ENCODE measurements at regions not wholly inside any gene's neighbourhood (a gene's known extent, or its start where the extent isn't known, plus 50 kb on each side); places are given as distances from the start of the nearest gene placed in this dataset.

- no peak for DNase-seq
These were observed 203.5 kb upstream of the OBI1 start for GRCh38 chr13:78862446-78862845.

DNA sequence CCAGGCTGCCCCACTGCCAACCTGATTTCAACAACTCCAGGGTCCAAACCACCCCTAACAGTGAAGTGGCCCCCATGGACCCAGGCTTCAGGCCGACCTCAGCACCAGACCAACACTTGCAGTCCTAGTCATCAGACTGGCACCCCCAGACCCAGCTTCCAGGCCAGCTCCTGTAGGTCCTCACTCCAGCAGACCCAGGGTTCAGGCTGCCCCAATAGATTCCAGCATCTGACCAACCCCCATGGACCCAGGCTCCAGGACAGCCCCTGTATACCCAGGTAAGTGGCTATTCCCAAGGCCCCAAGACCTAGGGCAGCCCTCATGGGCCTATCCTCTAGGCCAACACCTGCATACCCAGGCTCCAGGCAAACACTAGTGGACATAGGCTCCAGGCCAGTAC lies 193.8 kb upstream of the OBI1 start:
- no peak for DNase-seq

GRCh38 chr13:78845656-78846365 lies 186.9 kb upstream of the OBI1 start:
- no peak for DNase-seq

GRCh38 chr13:78844106-78844505 lies 185.2 kb upstream of the OBI1 start:
- DNase-seq = no peak

DNA sequence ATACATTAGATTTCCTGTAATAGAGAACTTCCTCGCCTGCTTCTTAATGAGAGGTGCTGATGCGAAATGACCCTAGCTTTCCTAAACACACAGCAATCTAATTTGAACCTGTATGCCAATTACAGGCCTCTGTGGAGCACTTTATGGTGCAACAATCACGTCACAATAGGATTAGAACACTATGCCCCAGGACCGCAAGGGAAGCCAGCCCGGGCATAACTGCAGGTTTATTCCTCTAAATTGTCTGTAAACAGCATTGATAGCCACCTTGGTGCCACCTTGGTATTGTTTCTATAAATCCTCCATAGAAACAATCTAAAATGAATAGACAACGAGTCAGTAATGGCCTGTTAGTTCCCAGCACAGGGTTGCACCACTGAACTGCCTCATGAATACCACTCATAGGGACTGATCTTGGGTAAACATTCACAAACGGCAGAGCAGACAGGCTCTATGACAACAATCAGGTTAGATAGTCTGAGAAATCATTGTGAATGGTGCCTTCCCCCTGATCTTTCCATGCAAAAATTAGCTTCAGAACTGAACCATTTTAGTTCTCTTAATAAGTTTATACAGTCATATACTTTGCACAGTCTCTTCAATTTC lies 182.5 kb upstream of the OBI1 start:
- DNase-seq = no peak

DNA sequence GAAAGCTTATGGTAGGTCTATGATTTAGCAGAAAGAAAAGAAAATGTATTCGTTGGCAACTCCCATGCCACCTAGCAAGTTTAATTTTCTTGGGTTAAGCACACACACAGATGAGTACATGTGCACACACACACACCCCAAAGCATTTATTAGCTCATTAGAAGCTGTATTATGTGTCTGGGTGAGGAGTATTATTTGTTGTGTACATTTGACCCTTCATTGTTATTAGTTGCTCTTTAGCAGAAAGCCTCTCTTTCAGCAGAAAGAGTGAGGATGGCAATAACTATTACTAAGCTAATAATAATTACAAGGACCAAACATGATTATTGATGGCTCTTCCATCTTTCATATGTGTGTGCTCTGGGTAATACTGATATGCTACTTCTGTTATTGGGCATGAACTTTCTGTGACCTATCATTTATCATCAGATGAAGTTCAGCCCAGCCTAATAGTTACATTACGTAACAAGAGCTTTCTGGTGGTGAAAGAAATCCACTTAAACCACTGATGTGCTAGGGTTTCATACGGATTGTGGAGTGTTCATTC lies 177.4 kb upstream of the OBI1 start:
- no peak for DNase-seq

GRCh38 chr13:78832461-78832860 lies 173.5 kb upstream of the OBI1 start:
- no peak for DNase-seq

GRCh38 chr13:78830508-78830907 lies 171.6 kb upstream of the OBI1 start:
- no peak for DNase-seq

GRCh38 chr13:78829821-78830220 lies 170.9 kb upstream of the OBI1 start:
- no peak for DNase-seq

GRCh38 chr13:78827471-78827870 lies 168.5 kb upstream of the OBI1 start:
- DNase-seq = no peak

- DNase-seq = no peak
These were observed 168.0 kb upstream of the OBI1 start for GRCh38 chr13:78826936-78827335.

DNA sequence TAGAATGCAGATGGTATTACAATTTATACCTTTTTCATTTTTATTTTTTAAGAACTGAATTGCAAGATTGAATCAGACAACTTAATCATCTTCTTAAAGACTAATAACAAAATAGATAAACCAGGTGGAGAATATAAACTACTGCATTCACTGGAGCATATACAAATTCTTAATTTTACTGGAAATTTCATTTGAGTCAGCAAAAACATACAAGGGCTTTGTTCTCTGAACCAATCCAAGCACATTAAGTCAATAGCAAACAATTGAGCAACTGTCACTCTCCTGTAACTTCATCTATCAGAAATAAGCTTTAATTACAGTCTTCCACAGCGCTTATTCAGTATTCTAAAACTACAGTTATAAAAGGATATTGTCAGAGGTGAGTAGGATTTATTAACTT lies 167.4 kb upstream of the OBI1 start:
- no peak for DNase-seq

DNA sequence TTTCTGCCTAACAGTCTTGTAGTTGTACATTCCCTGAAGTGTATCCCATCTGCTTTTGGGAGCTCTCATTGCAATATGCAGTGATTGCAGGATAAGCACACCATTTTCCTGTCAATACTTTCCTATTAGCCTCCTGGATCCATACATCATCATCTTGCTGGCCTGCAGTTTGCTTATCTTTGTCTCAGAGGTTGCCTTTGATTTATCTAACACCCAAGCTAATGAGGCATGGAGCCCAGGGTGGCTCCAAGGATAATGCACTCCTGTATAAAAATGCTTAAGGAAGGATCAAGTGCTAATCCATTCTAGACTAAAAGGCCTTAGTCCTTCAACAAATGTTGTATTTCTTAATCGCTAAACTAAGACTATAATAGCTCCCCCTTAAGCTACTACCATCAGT lies 161.6 kb upstream of the OBI1 start:
- no peak for DNase-seq

DNA sequence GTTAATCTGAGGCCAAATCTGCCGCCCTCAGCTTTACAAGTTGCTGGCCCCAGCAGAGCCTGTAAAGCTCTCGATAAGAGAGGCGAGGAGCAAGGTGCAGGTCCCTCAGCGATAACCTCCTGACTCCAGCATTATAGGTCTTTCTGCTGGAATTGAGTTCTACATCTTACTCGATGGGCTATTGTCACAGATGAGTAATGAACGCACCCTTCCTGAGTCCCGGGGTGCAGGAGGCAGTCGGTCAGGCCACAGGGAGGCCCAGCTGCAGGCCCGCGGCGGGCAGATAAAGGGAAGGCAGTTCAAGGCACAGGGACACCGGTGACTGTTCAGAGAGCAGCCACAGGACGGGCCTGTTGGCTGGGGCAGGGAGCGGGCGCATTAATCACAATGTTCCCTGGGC lies 157.6 kb upstream of the OBI1 start:
- no peak for DNase-seq

DNA sequence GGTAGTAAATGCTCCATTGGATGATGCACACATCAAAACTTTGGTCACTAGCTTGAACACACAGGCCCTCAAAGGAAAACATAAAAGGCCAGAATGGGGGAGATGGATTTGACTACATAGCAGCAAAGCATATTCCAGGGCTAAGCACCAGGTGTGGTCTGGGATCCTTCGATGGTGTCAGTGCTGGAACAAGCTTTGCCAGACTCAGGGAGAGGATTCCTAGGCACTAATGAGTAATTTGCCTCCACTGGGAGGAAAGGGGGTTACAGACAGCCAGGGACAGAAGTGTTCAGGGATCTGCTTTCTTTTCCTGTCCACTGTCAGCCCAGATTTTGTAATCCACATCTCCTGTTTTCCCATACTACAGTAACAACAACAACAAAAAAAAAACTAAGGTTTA lies 157.2 kb upstream of the OBI1 start:
- no peak for DNase-seq

GRCh38 chr13:78806457-78806856 lies 147.5 kb upstream of the OBI1 start:
- no peak for DNase-seq

DNA sequence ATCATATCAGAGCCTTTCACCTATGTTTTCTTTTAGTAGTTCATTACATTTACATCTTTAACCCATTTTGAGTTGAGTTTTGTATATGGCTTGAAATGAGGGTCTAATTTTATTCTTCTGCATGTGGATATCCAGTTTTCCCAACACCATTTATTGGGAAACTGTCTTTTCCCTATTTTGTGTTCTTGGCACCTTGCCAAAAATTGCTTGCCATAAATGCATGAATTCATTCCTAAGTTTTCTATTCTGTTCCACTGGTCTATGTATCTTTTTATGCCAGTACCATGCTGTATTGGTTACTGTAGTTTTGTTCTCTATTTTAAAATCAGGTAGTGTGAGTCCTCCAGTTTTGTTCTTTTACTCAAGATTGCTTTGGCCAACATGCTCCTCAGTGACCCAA lies 144.0 kb upstream of the OBI1 start:
- DNase-seq = no peak

GRCh38 chr13:78787190-78787589 lies 128.2 kb upstream of the OBI1 start:
- no peak for DNase-seq

DNA sequence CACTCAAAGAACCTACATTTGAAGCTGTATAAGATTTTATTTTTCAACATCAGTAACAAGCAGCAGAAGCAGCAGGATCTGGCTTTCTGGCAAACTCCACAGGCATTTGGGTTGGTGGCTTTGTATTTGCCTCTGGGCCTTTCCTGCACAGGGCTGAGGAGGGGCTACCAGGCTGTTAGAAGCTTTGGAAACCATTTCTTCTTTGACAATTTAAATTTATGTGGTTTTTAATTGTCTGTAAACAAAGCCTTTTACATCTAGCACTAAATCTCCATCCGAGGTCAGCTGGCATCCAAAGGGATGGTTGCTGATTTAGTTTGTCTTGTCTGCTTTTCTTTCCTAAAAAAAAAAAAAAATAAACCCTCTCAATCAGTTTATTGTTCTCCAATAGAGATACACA lies 127.5 kb upstream of the OBI1 start:
- DNase-seq = no peak

DNA sequence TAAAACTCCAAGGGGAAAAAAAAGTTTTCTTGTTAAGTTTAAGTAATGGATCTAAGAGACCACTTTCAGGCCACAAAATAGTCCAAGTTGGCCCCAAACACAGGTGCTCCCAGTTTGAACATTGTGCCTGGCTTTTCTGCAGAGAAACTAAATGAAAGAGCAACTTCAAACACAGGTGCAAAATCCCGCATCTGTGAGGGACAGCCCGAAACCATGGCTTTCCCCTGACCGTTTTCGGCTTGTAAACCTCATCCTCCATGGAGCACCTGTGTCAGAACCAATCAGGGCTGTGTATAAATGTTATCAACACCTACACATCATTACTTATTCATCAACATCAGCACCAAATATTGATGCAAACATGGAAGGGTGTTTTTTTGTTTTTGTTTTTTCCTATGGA lies 126.8 kb upstream of the OBI1 start:
- no peak for DNase-seq

DNA sequence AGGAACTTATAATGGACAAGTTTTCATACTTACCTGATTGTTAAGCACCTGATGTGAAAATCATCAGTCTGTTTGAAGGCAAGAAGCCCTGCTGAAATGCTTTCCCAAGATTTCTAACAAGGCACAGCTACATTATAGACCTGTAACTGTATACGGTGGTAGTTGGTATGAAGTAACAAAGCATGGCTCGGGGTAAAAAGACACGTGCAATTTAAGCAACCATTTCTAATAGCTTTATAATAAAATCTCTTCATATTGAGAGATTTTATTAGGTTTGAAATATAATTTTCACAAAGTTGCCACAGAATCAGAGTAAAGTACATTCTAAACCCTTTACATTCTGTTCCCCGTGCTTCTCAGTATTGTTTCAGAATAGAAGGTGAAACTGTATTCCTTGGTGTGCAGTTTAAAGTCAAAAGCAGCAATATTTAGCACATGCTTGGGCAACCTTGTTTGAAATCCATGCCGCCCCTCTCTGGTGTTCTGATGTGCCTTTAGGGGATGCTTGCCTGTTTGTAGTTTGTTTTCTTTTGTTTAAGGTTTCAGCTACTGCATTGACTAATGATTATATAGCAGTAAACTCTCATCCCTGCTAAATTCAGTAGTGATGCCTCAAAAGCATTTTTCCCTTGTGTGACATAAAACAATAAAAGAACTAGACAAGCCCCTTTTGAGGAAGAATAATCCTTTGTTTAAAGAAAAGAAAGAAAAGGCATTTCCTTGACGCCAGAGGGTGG lies 125.2 kb upstream of the OBI1 start:
- DNase-seq = no peak

DNA sequence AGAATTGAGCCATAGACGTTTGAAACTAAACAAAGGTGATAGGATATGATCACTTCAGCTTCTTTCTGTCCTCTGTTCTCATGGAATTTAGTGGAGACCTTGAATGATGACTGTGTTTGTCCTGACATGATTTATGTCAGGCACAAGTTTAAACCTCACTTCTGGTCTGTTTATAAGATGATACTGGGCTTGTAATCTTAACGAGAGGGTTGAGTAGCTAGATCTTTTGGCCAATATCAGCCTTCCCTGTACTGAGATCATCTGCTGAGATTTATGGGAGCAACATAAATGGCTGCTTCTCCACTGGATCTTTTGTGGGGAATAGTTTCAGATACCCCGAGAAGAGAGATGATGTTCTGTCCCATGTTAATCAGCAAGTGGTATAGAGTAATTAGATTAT lies 121.8 kb upstream of the OBI1 start:
- DNase-seq = no peak

GRCh38 chr13:78779608-78780007 lies 120.7 kb upstream of the OBI1 start:
- DNase-seq = no peak

DNA sequence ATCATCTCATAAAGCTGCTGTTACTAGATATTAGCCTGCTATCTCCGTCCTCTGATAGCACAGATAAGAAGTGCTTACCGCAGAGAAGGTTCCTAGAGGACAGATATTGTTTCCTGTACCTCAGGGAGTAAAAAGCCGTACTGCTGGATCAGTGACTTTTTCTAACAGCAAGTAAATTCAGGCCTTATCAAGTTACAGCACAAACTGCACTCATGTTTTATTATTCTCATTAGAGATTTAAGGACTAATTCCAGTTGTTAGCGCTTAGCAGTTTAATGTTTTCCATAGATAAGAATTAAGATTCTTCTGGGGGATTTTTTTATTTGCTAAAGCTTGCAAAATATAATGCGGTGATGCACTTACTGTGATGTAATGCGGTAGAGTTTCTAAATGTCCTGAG lies 119.0 kb upstream of the OBI1 start:
- DNase-seq = no peak
